IPS DF 4.7 (cell line): ENCODE measurements at regions not wholly inside any gene's neighbourhood (a gene's known extent, or its start where the extent isn't known, plus 50 kb on each side); places are given as distances from the start of the nearest gene placed in this dataset.

Source experiments
- DNase-seq: peaks from one replicate; pipeline ENCODE4 v3.0.0-alpha.2; 2013; ENCODE audit warnings: low spot score; ENCODE audit errors: extremely low read depth

- DNase-seq = no peak
These were observed 113.7 kb upstream of the SPRED2 start for GRCh38 chr2:65545837-65546805.

GRCh38 chr2:65541773-65542172, 109.4 kb upstream of the SPRED2 start:
- no peak for DNase-seq

- DNase-seq = no peak
These were observed 107.2 kb upstream of the SPRED2 start for GRCh38 chr2:65539633-65540032.

- DNase-seq = no peak
These were observed 105.4 kb upstream of the SPRED2 start for GRCh38 chr2:65537651-65538385.

GRCh38 chr2:65536596-65536995, 104.2 kb upstream of the SPRED2 start:
- DNase-seq = no peak

- DNase-seq = no peak
These were observed 100.5 kb upstream of the SPRED2 start for GRCh38 chr2:65532937-65533336.

GRCh38 chr2:65532326-65532725, 99.9 kb upstream of the SPRED2 start:
- DNase-seq = no peak

- DNase-seq = no peak
These were observed 98.3 kb upstream of the SPRED2 start for GRCh38 chr2:65530547-65531320.

- DNase-seq = no peak
These were observed 97.0 kb upstream of the SPRED2 start for GRCh38 chr2:65529419-65529818.

GRCh38 chr2:65528241-65528574, 95.8 kb upstream of the SPRED2 start:
- no peak for DNase-seq

- DNase-seq = no peak
These were observed 95.2 kb upstream of the SPRED2 start for GRCh38 chr2:65527451-65528240.

- DNase-seq = no peak
These were observed 93.3 kb upstream of the SPRED2 start for GRCh38 chr2:65525616-65526231.

- DNase-seq = no peak
These were observed 90.5 kb upstream of the SPRED2 start for GRCh38 chr2:65522922-65523321.

GRCh38 chr2:65518751-65519150, 86.4 kb upstream of the SPRED2 start:
- no peak for DNase-seq

GRCh38 chr2:65514555-65515195, 82.3 kb upstream of the SPRED2 start:
- no peak for DNase-seq

GRCh38 chr2:65512783-65513182, 80.4 kb upstream of the SPRED2 start:
- no peak for DNase-seq

- DNase-seq = no peak
These were observed 78.9 kb upstream of the SPRED2 start for GRCh38 chr2:65511306-65511705.

GRCh38 chr2:65508225-65508624, 75.8 kb upstream of the SPRED2 start:
- DNase-seq = no peak

- DNase-seq = no peak
These were observed 75.0 kb upstream of the SPRED2 start for GRCh38 chr2:65507102-65508069.
